Liver (tissue), 8 donors: ENCODE measurements at regions not wholly inside any gene's neighbourhood (a gene's known extent, or its start where the extent isn't known, plus 50 kb on each side); places are given as distances from the start of the nearest gene placed in this dataset.

Experiments used
- DNase-seq: peaks from one replicate; pipeline ENCODE4 v3.0.0-alpha.2; 2017; ENCODE audit warnings: low spot score
- H3K27ac ChIP-seq, 2 donors: one replicate each; pipeline ENCODE4 v1.7.0; 2013; ENCODE audit warnings: inconsistent platforms in 2 of 2, low read length in 2 of 2, control low read depth in 1 of 2, low read depth in 1 of 2, mild to moderate bottlenecking in 1 of 2
- H3K27me3 ChIP-seq, 4 donors: one replicate each; pipeline versions ENCODE4 v1.6.1 to v1.7.0; 2013; ENCODE audit warnings: low read length in 3 of 4, inconsistent platforms in 1 of 4, mild to moderate bottlenecking in 1 of 4, moderate library complexity in 1 of 4; ENCODE audit not compliant: control insufficient read depth in 4 of 4, insufficient read depth in 4 of 4
- H3K36me3 ChIP-seq, 4 donors: one replicate each; pipeline versions ENCODE4 v1.6.1 to v1.7.0; 2013; ENCODE audit warnings: low read length in 3 of 4, mild to moderate bottlenecking in 3 of 4, low read depth in 1 of 4, moderate library complexity in 1 of 4; ENCODE audit not compliant: control insufficient read depth in 4 of 4, insufficient read depth in 3 of 4
- H3K4me1 ChIP-seq, 4 donors: one replicate each; pipeline versions ENCODE4 v1.6.1 to v1.7.0; 2013; ENCODE audit warnings: low read length in 3 of 4, mild to moderate bottlenecking in 3 of 4, moderate library complexity in 1 of 4; ENCODE audit not compliant: control insufficient read depth in 4 of 4, insufficient read depth in 4 of 4
- H3K4me3 ChIP-seq, 3 donors: one replicate each; pipeline versions ENCODE4 v1.6.1 to v1.7.0; 2013; ENCODE audit warnings: low read length in 3 of 3, control low read depth in 1 of 3, low read depth in 1 of 3, mild to moderate bottlenecking in 1 of 3
- H3K9ac ChIP-seq, 2 donors: one replicate each; pipeline ENCODE4 v1.7.0; 2013; ENCODE audit warnings: low read length in 2 of 2, mild to moderate bottlenecking in 2 of 2, moderate library complexity in 2 of 2, control low read depth in 1 of 2, low read depth in 1 of 2
- H3K9me3 ChIP-seq, 4 donors: one replicate each; pipeline versions ENCODE4 v1.6.1 to v1.7.0; 2013; ENCODE audit warnings: low read length in 3 of 4; ENCODE audit not compliant: control insufficient read depth in 4 of 4
- ATF3 ChIP-seq: IDR thresholded peaks from 2 replicates; pipeline ENCODE4 v1.6.1; 2016; ENCODE audit warnings: antibody characterized with exemption
- CTCF ChIP-seq: fragments of 150-350 bp; IDR thresholded peaks from 2 replicates; pipeline ENCODE4 v1.5.1; 2017; ENCODE audit warnings: improper control_type of control experiment, low read depth, low read length; ENCODE audit not compliant: missing input control
- EGR1 ChIP-seq, 2 donors: IDR thresholded peaks; 2 replicates each; pipeline ENCODE4 v1.6.1; 2016 to 2018; ENCODE audit warnings: antibody characterized with exemption in 2 of 2, low read depth in 2 of 2
- FOXA1 ChIP-seq: IDR thresholded peaks from 2 replicates; pipeline ENCODE4 v1.6.1; 2016; ENCODE audit warnings: antibody characterized with exemption
- FOXA2 ChIP-seq: IDR thresholded peaks from 2 replicates; pipeline ENCODE4 v1.6.1; 2016; ENCODE audit warnings: antibody characterized with exemption
- GABPA ChIP-seq, 2 donors: IDR thresholded peaks in 1 of 2; conservative IDR thresholded peaks in 1 of 2; 2 replicates each; pipeline ENCODE4 v1.6.1; 2016; ENCODE audit warnings: antibody characterized with exemption in 2 of 2, mild to moderate bottlenecking in 1 of 2, moderate library complexity in 1 of 2
- HNF4A ChIP-seq, 2 donors: conservative IDR thresholded peaks; 2 replicates each; pipeline ENCODE4 v1.6.1; 2016; ENCODE audit warnings: antibody characterized with exemption in 2 of 2, mild to moderate bottlenecking in 2 of 2
- HNF4G ChIP-seq: IDR thresholded peaks from 2 replicates; pipeline ENCODE4 v1.6.1; 2016; ENCODE audit warnings: antibody characterized with exemption
- JUND ChIP-seq, 2 donors: IDR thresholded peaks; 2 replicates each; pipeline ENCODE4 v1.6.1; 2016; ENCODE audit warnings: antibody characterized with exemption in 2 of 2
- MAX ChIP-seq: IDR thresholded peaks from 2 replicates; pipeline ENCODE4 v1.6.1; 2016; ENCODE audit warnings: antibody characterized with exemption
- NR2F2 ChIP-seq: IDR thresholded peaks from 2 replicates; pipeline ENCODE4 v1.6.1; 2016; ENCODE audit warnings: antibody characterized with exemption
- RAD21 ChIP-seq, 2 donors: IDR thresholded peaks; 2 replicates each; pipeline ENCODE4 v1.6.1; 2016; ENCODE audit warnings: antibody characterized with exemption in 2 of 2, mild to moderate bottlenecking in 2 of 2
- REST ChIP-seq: IDR thresholded peaks from 2 replicates; pipeline ENCODE4 v1.6.1; 2016; ENCODE audit warnings: antibody characterized with exemption, mild to moderate bottlenecking
- SP1 ChIP-seq: IDR thresholded peaks from 2 replicates; pipeline ENCODE4 v1.6.1; 2018; ENCODE audit warnings: antibody characterized with exemption, mild to moderate bottlenecking
- TAF1 ChIP-seq: conservative IDR thresholded peaks from 2 replicates; pipeline ENCODE4 v1.6.1; 2016; ENCODE audit warnings: antibody characterized with exemption, mild to moderate bottlenecking
- YY1 ChIP-seq: IDR thresholded peaks from 2 replicates; pipeline ENCODE4 v1.6.1; 2016; ENCODE audit warnings: antibody characterized with exemption, mild to moderate bottlenecking
- ZBTB33 ChIP-seq: IDR thresholded peaks from 2 replicates; pipeline ENCODE4 v1.6.1; 2016; ENCODE audit warnings: antibody characterized with exemption
- WGBS: extraction: QIAGEN DNeasy Blood & Tissue Kit; methylation state at CpG from one replicate; pipeline ENCODE4 v1.1.7; 2013; 5-methylcytosine and 5-hydroxymethylcytosine counted together
- donor health status: healthy.
- donor health status: healthy.
- donor health status: healthy.
- donor health status: healthy.
- donor health status: healthy.

GRCh38 chr14:84825481-84826251 lies 704.3 kb upstream of the FLRT2 start:
- DNase-seq, result no peak
- H3K4me1 ChIP-seq, result no peaks in the 10 kb centered on the region
- 79% methylated on average over 8 of the region's 8 CpGs for WGBS
- no peak overlapping the region for H3K27ac ChIP-seq
- H3K9ac ChIP-seq, result no peak overlapping the region
- no peaks in the 10 kb centered on the region for H3K9me3 ChIP-seq
- H3K36me3 ChIP-seq, result no peaks in the 10 kb centered on the region
- TF ChIP-seq JUND (IDR thresholded peaks at IDR 0.05), result no peak
- TF ChIP-seq ZBTB33, result no peak
- no peak for TF ChIP-seq HNF4G
- no peak for TF ChIP-seq CTCF
- TF ChIP-seq NR2F2, result no peak
- TF ChIP-seq SP1, result no peak
- no peak for TF ChIP-seq HNF4A (conservative IDR thresholded peaks at IDR 0.05)
- TF ChIP-seq YY1, result no peak
- no peak for TF ChIP-seq FOXA1
- no peak for TF ChIP-seq ATF3
- TF ChIP-seq FOXA2, result no peak
- no peak for TF ChIP-seq GABPA (IDR thresholded peaks at IDR 0.05 in 1 of 2, conservative IDR thresholded peaks at IDR 0.05 in 1 of 2)
- TF ChIP-seq MAX, result no peak
- no peak for TF ChIP-seq REST
- no peak for TF ChIP-seq EGR1 (IDR thresholded peaks at IDR 0.05; ENCODE audit: low read depth in 2 of 2)
- no peak for TF ChIP-seq RAD21 (IDR thresholded peaks at IDR 0.05)
- TF ChIP-seq TAF1, result no peak
- H3K27me3 ChIP-seq, result no peaks in the 10 kb centered on the region
- H3K4me3 ChIP-seq, result no peak overlapping the region
